GM21423 (cell line): ENCODE measurements at regions not wholly inside any gene's neighbourhood (a gene's known extent, or its start where the extent isn't known, plus 50 kb on each side); places are given as distances from the start of the nearest gene placed in this dataset.
"Not testable (repeated sequence)": the region's sequence is repeated elsewhere in the genome, so short reads cannot be mapped to it uniquely, and the experiment has no call there.

Experiments used
- ATAC-seq: cut with Tn5 transposase; IDR thresholded peaks from one replicate; pipeline ENCODE4 v1.9.1; 2021; ENCODE audit warnings: mild to moderate bottlenecking, moderate library complexity; ENCODE audit not compliant: unreplicated experiment

GRCh38 chrY:19541475-19542306, 202.8 kb downstream of the KDM5D start:
- peak; percentile 95 for ATAC-seq

- not testable (repeated sequence) for ATAC-seq
Measured at GRCh38 chrY:19535697-19536096, 208.8 kb downstream of the KDM5D start.

- ATAC-seq = no peak
Measured at GRCh38 chrY:19521976-19522375, 222.6 kb downstream of the KDM5D start.

GRCh38 chrY:19503092-19503449, 241.5 kb downstream of the KDM5D start:
- ATAC-seq = no peak

GRCh38 chrY:19502169-19503091, 242.1 kb downstream of the KDM5D start:
- ATAC-seq = no peak

GRCh38 chrY:19498556-19498955, 246.0 kb downstream of the KDM5D start:
- no peak for ATAC-seq

- no peak for ATAC-seq
Measured at GRCh38 chrY:19487494-19487893, 257.0 kb downstream of the KDM5D start.

- no peak for ATAC-seq
Measured at GRCh38 chrY:19484997-19485396, 259.5 kb downstream of the KDM5D start.

GRCh38 chrY:19479141-19479540, 265.4 kb downstream of the KDM5D start:
- ATAC-seq = no peak

- no peak for ATAC-seq
Measured at GRCh38 chrY:19477959-19478358, 266.6 kb downstream of the KDM5D start.

- no peak for ATAC-seq
Measured at GRCh38 chrY:19465809-19466208, 278.7 kb downstream of the KDM5D start.

- ATAC-seq = no peak
Measured at GRCh38 chrY:19456855-19457448, 287.6 kb downstream of the KDM5D start.

GRCh38 chrY:19433059-19433458, 311.5 kb downstream of the KDM5D start:
- no peak for ATAC-seq

- no peak for ATAC-seq
Measured at GRCh38 chrY:19427736-19428518, 316.6 kb downstream of the KDM5D start.

- ATAC-seq = not testable (repeated sequence)
Measured at GRCh38 chrY:19427191-19427590, 317.3 kb downstream of the KDM5D start.

GRCh38 chrY:19410980-19411766, 333.4 kb downstream of the KDM5D start:
- no peak for ATAC-seq

- ATAC-seq = no peak
Measured at GRCh38 chrY:19406246-19406645, 338.3 kb downstream of the KDM5D start.

- ATAC-seq = no peak
Measured at GRCh38 chrY:19405598-19405997, 338.9 kb downstream of the KDM5D start.

- ATAC-seq = no peak
Measured at GRCh38 chrY:19392876-19393275, 351.6 kb downstream of the KDM5D start.

- ATAC-seq = no peak
Measured at GRCh38 chrY:19391922-19392321, 352.6 kb downstream of the KDM5D start.
